NCI-H82 treated with DMSO at 0.1 percent for 48 hours (cell line): ENCODE measurements at regions not wholly inside any gene's neighbourhood (a gene's known extent, or its start where the extent isn't known, plus 50 kb on each side); places are given as distances from the start of the nearest gene placed in this dataset.
"Not testable (repeated sequence)": the region's sequence is repeated elsewhere in the genome, so short reads cannot be mapped to it uniquely, and the experiment has no call there.

Experiments
- DNase-seq: peaks from one replicate; lab custom pipeline; 2025; ENCODE audit not compliant: unreplicated experiment; lab: John Stamatoyannopoulos, UW

- DNase-seq = no peak
These were observed 186.2 kb downstream of the CYP26B1 start for GRCh38 chr2:71961289-71962027.

- no peak for DNase-seq
These were observed 188.2 kb downstream of the CYP26B1 start for GRCh38 chr2:71959494-71959893.

DNA sequence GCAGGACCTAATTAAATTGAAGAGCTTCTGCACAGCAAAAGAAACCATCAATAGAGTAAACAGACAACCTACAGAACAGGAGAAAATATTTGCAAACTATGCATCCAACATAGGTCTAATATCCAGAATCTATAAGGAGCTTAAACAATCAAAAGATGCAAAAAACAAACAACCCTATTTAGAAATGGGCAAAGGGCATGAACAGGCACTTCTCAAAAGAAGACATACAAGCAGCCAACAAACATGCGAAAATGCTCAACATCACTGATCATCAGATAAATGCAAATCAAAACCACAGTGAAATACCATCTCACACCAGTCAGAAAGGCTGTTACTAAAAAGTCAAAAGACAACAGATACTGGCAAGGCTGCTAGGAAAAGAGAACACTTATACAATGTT, 189.2 kb downstream of the CYP26B1 start:
- not testable (repeated sequence) for DNase-seq

GRCh38 chr2:71952572-71953188, 195.0 kb downstream of the CYP26B1 start:
- no peak for DNase-seq

DNA sequence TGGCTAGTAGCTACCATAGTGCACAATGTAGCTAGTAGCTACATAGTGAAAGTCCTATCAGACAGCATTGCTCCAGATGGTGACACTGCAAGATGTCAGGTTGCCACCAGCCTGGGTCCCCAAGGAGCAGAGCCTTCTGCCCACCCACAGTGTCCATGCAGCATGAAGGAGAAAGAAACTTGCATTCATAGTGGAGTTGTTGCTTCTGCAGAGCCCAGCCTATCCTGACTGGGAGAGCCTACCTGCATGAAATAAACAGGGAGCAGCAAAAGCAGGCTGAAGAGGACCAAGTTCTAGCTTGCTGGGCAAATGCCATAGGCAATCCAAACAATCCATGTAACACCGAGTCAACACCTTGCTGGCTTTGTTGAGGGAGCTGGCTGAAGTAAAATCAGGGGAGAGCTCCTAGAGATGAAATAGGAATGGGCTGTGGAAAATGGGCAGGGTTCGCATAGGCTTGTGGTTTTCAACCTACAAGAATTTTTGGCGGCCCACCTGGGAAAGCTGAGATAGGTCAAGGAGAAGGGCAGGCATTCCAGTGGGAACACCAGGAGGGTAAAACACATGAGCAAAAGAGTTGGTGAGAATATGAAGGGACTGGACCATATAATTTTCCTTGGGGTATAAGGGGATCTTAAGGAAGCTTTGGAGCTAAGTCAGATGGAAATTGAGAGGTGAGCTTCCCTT, 195.8 kb downstream of the CYP26B1 start:
- DNase-seq = no peak

GRCh38 chr2:71951083-71951468, 196.6 kb downstream of the CYP26B1 start:
- no peak for DNase-seq

DNA sequence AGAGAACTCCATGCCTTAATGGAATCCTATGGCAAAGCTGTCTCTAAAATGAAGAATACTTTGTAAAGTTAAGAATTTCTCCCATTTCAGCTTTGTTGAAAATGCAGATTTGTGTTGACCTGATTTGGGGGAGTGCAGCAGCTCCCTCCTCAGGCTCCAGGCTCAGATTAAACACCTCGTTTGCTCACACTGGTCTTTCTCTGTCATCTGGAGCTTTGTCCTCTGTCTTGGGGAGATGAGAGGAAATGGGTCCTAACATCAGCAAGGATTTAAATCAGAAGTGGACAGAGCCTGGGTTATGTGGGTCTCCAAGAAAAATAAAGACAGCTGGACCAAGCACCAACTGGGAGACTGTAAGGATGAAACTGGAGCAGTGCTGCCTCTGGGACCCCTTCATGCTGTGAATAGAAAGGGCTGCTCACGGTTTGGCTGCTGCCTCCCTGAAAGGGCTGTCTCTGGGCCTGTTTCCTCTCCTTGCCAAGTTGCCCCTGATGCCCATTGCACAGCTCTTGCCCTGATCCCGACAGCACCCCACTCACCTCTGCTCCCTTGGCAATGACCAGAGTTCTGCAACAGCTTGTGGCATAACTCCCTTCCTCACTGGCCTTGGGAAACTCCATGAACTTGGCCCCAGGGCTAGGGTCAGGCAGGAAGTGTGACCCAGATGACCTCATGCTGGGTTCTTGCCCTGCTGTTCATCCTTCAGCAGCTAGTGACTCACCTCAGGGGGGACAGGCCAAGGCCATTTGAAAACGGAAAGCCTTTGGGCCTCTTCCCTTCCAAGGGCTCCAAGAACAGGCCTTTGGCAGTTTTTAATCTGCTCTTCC, 197.2 kb downstream of the CYP26B1 start:
- no peak for DNase-seq

- DNase-seq = no peak
These were observed 198.2 kb downstream of the CYP26B1 start for GRCh38 chr2:71949537-71949798.

GRCh38 chr2:71948781-71949536, 198.7 kb downstream of the CYP26B1 start:
- DNase-seq = no peak

- DNase-seq = no peak
These were observed 199.9 kb downstream of the CYP26B1 start for GRCh38 chr2:71947809-71948208.

- DNase-seq = no peak
These were observed 202.1 kb downstream of the CYP26B1 start for GRCh38 chr2:71945603-71945959.

DNA sequence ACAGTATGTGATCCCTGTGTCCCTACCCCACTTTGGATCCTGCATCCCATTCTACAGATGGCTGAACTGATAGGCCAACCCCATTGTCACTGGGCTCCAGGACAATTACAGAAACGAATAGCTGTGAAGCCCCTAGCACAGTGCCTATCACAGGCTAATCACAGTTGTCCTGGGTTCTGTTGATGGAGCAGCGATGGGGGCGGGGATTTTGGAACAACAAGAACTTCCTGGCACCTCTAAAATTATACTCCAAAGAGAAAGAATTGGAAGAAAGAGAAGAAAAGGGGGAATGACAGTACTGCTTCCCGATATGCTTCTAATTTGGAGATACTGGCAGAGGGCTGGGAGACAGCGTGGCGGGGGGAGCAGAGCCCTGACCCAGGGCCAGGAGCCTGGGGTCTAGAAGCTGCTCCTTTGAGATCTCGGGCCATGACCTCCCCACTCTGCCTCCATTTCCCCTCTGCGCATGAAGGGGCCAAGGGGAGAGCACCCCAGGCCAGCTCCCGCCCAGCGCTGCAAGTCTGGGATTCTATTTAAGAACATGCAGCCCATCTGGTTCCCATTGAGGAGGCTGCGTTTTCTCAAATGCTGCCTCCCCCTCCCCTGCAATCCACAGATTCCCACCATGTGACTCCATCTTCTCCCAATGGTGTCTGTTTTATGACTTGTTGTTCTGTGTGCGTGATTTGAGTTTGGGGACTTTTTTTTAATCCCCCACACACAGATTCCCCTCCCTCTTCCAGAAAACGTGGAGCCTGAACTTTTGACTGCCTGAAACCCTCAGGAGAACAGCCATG, 202.7 kb downstream of the CYP26B1 start:
- no peak for DNase-seq

DNA sequence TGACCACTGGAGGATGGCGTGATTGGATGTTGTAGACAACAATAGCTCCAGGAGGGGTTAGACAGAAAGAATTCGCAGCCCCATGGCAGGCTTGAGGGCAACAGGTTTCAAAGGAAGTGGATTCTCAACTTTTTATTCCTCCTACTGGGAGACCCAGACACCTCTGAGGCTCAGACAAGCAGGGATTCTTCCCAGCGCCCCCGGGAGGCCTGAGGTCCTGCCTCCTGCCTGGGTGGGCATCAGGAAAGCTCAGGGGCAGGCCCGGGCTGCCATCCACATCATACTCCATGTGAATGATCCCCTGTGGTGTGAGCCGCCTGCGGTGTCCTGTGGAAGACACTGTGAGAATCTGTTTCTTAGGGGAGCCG, 203.5 kb downstream of the CYP26B1 start:
- no peak for DNase-seq

DNA sequence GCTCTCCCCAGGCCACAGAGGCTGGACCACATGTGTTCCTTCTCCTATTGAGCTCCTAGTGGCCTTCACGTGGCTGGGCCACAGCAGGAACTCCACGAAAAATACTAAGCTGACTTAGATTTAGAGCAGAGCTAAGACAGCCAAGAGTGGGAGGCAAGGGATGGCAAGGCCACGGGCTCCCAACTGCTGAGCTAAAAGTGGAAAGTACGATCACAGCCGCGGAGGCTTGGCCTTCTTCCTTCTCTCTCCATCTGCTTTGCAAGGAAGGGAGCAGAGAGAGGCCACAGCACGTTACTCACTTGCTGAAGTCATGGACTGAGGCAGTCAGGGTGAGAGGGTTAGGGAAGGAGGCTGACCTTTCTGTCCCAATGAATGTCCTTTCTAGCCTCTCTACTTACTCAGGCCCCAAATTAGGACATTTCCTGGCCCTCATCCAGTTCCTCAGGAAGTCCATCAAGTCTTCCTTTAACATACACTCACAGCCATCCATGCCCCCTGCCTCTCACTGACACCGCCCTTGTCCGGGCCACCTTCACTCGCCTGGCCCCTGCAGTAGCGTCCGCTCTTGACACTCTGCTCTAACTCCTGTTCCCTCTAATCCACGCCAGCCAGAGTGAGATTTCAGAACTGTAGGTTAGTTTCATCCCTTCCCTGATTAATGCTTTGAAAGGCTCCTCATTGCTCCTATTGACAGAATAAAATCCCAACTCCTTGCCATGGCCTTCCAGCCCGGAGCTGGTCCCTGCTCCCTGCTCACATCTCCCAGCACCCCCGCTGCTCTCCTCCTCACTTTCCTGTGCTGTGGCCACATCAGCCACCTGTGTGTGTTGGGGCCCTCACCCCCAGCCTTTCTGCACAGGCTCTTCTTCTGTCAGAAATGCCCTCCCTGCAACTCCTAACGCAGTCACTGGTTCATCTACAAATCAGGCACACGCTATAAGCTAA, 204.2 kb downstream of the CYP26B1 start:
- DNase-seq = no peak

- no peak for DNase-seq
These were observed 205.7 kb downstream of the CYP26B1 start for GRCh38 chr2:71941726-71942525.

DNA sequence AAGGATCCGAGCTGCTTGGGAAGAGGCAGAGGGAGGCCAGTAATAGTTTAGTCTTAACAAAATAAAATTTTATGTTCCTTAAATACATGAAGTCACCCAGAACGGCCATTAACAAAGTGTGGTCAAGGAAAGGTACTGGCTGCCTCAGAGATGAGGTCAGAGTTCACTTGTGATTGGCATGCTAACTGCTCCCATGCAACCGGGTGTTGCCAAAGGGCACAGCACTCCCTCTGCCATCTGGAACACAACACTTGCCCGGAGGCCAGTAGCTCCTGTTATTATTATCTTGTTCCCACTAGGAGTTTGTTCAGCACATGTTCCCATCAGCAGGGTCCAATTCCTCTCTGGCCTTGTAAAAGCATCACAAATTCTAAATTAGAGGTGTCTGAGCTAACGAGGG, 207.0 kb downstream of the CYP26B1 start:
- no peak for DNase-seq

- no peak for DNase-seq
These were observed 207.8 kb downstream of the CYP26B1 start for GRCh38 chr2:71939588-71940535.
